GM13976 (cell line): ENCODE measurements at regions not wholly inside any gene's neighbourhood (a gene's known extent, or its start where the extent isn't known, plus 50 kb on each side); places are given as distances from the start of the nearest gene placed in this dataset.

Experiments used
- DNase-seq: peaks from one replicate; pipeline ENCODE4 v3.0.0; 2012; ENCODE audit warnings: low spot score
- in situ Hi-C: fragments of 300-500 bp; cut with MboI; formaldehyde crosslinking; loops from one replicate; pipeline ENCODE4 v1.12.0; 2022; ENCODE audit warnings: low sequenced_read_pairs, mixed read lengths, inconsistent platforms; ENCODE audit not compliant: unreplicated experiment
- TF ChIP-seq, protein P1 (sequence below): IDR thresholded peaks from 2 replicates; pipeline ENCODE4 v1.5.1; 2012; ENCODE audit warnings: borderline replicate concordance, mild to moderate bottlenecking; ENCODE audit not compliant: insufficient read depth; ENCODE audit errors: extremely low read depth, missing control alignments, control extremely low read depth

DNA sequence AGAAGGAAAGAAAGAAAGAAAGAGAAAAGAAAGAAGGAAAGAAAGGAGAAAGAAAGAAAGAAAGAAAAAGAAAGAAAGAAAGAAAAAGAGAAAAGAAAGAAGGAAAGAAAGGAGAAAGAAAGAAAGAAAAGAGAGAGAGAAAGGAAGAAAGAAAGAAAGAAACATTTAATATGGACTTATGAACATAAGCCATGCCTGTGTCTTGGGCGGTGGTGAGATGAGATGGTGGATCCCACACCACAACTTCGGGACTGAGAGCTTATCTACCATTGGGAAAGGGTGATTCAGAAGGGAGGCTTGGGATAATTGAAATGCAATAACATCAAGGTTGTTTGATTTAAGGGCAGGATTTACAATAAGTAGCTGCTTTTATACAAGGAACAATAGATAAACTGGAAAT lies 843.9 kb upstream of the AUTS2 start:
- TF ChIP-seq, protein P1, sequence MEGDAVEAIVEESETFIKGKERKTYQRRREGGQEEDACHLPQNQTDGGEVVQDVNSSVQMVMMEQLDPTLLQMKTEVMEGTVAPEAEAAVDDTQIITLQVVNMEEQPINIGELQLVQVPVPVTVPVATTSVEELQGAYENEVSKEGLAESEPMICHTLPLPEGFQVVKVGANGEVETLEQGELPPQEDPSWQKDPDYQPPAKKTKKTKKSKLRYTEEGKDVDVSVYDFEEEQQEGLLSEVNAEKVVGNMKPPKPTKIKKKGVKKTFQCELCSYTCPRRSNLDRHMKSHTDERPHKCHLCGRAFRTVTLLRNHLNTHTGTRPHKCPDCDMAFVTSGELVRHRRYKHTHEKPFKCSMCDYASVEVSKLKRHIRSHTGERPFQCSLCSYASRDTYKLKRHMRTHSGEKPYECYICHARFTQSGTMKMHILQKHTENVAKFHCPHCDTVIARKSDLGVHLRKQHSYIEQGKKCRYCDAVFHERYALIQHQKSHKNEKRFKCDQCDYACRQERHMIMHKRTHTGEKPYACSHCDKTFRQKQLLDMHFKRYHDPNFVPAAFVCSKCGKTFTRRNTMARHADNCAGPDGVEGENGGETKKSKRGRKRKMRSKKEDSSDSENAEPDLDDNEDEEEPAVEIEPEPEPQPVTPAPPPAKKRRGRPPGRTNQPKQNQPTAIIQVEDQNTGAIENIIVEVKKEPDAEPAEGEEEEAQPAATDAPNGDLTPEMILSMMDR = no peak
- no peak for DNase-seq
- in situ Hi-C loops = no loop called here

DNA sequence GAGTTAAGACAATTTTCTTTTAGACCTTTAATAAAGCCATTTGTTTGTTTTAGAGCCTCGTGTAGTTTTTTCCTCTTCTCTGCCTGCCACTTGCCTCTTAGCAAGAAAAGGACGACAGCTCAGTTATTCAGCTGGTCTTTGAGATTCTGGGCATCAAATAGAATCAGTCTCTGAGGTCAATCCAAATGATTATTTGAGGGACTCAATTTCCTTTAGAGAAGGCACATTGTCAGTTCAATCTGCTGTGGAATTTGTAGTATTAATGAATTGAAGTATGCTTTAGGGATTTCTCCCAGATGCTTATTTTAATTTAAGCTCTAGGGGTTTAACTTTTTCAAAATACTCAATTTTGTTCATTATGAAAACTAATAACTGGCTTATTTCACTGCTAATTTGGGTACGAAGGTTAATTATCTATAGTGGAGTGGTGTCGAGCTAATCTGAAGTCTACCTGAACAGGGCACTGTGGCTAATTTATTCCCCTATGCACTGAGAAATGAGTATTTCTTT lies 841.2 kb upstream of the AUTS2 start:
- no peak for DNase-seq
- in situ Hi-C loops = no loop called here
- TF ChIP-seq, protein P1 = no peak

DNA sequence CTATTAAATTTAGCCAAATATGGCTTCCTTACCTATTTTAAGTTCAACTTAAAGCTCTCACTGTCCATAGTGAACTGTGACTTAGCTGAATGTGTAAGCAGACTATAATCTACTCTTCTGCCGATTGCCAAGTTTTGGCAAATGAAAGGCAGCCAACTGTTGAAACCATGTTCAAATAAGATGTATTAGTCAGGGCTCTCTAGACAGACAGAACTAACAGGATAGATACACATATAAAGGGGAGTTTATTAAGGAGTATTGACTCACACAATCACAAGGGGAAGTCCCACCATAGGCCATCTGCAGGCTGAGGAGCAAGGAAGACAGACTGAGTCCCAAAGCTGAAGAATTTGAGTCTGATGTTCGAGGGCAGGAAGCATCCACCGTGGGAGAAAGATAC lies 837.7 kb upstream of the AUTS2 start:
- TF ChIP-seq, protein P1 = no peak

DNA sequence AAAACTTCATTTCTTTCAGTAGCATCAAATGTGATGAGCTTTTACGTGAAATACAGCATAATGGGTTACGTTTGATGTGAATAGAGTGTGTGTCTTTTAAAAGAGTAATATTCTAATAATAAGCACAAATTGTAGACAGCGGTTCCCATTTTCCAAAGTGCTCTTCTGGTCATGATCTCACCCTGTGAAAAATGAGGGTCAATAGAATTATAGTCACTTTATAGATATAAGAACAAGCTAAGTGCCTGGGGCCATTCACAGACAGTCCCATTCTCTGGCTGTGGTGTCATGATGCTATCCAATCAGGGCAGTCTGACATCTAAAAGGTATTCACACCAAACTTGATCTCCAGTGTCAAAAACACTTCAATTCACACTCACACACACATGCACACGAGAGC lies 830.8 kb upstream of the AUTS2 start:
- no peak for DNase-seq
- TF ChIP-seq, protein P1 = no peak
- in situ Hi-C loops = no loop called here

More for the DNA sequence above, 837.7 kb upstream of the AUTS2 start:
- no peak for DNase-seq
- in situ Hi-C loops = no loop called here

DNA sequence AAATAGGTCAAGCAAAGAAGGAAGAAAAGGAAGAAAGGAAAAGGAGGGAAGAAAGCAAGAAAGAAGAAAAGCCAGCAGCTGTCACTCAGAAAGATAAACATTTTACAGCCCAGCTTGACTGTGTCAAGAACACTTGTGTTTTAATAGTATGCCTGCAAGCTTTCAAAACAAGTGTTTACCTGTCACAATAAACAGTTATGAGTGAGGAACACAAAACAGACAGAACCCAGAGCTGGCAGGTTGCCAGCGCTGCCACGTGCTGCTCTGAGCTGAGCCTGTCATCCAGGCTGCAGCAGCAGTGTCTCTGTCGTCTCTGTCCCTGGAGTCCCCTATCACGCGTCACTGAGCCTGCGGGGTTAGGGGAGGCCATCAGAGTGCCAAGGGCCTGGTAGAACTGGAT lies 827.6 kb upstream of the AUTS2 start:
- DNase-seq = no peak
- TF ChIP-seq, protein P1 = no peak
- in situ Hi-C loops = no loop called here

DNA sequence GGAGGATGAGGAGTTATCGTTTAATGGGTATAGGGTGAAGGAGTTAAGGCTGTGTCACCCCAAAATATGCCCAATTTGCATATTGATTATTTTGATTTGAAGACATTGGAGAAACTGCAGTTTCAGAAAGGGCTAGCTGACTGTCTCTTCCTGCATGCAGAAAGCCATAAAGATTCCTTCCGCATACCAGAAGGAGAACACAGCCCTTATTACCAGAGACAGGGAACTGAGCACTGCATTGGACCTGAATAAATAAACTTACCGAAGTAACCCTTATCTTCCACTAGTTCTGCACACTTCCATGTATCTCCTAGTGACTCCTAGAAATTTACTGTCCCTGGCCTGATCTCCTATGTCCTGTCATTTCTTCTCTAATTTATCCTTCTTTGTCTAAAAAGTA lies 821.9 kb upstream of the AUTS2 start:
- in situ Hi-C loops = no loop called here
- TF ChIP-seq, protein P1 = no peak
- no peak for DNase-seq

DNA sequence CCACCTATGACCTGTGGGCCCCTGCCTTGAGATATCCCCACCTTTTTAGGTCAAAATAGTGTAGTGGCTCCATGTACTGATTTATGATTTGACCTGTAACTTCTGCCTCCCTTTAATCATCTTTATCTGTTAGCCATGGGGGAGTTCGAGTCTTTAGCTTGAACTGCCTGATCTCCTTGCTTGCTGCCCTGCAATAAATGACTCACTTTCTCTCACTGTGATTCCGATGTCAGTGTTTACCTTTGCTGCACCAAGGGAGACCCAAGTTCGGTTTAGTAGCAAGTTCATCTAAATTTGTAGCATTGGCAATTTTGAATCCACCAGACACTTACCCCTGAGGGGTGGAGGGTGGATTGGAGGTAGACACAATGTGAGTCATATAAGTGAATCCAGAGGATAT lies 814.6 kb upstream of the AUTS2 start:
- in situ Hi-C loops = no loop called here

More for the DNA sequence above, 814.6 kb upstream of the AUTS2 start:
- no peak for DNase-seq
- TF ChIP-seq, protein P1 = no peak
